ENCODE measurements at regions not wholly inside any gene's neighbourhood (a gene's known extent, or its start where the extent isn't known, plus 50 kb on each side); places are given as distances from the start of the nearest gene placed in this dataset.

DNA sequence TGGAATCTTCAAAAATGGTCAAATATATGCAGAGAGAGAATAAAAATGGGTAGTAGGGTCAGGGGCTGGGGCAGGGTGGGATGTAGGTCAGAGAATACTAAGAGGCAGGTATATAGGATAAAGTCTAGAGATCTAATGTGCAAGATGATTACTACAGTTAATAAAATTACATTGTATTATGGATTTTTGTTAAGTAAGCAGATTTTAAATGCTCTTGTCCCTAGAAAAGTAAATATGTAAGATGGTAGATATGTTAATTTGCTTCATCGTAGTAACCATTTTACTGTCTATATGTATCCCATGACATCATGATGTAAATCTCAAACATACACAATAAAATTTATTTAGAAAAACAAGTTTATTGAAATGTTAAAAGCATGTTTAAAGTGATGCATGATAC is 1051.4 kb downstream of the AGBL1 start:
- DNase-seq: no peak
- no peaks in the 10 kb centered on the region for H3K9me3 Mint-ChIP-seq
- H3K27ac Mint-ChIP-seq: no peak overlapping the region
- CTCF ChIA-PET: no interaction called here
- H3K27me3 Mint-ChIP-seq: no peaks in the 10 kb centered on the region
- no peaks in the 10 kb centered on the region for H3K4me1 Mint-ChIP-seq
- no peaks in the 10 kb centered on the region for H3K36me3 Mint-ChIP-seq (ENCODE audit: low read depth)
- no peak overlapping the region for H3K4me3 Mint-ChIP-seq
- POLR2A ChIA-PET: no interaction called here

DNA sequence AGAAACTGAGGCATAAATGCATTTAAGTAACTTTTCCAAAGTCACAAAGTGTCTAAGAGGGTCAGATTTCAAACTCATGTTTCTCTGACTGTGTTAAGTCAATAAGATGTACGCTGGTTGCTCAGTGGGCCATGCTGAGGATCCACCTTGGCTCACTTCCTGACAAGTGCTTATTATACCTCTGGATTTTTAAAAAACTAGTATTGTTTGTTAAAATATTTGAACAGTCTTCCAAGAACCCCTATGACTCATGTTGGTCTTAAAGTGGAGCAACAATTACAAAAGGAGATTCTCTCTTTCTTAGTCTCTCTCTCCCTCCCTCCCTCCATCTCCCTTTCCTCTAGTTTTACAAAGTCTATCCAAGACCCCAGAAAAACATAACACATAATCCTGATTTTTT is 1050.2 kb downstream of the AGBL1 start:
- Mint-ChIP-seq H3K9me3 (no peaks in the 10 kb centered on the region), H3K27ac (no peak overlapping the region), H3K4me1 (no peaks in the 10 kb centered on the region), H3K36me3 (ENCODE audit: low read depth) (no peaks in the 10 kb centered on the region), H3K4me3 (no peak overlapping the region), H3K27me3 (no peaks in the 10 kb centered on the region)
- POLR2A ChIA-PET: no interaction called here
- DNase-seq: no peak
- CTCF ChIA-PET: no interaction called here

- H3K9me3 Mint-ChIP-seq: peaks cover 11% of the 10 kb centered on the region
These were observed 1044.2 kb downstream of the AGBL1 start for GRCh38 chr15:87123676-87124382.

GRCh38 chr15:87121336-87121735 is 1041.7 kb downstream of the AGBL1 start:
- H3K4me3 Mint-ChIP-seq: no peak overlapping the region
- H3K4me1 Mint-ChIP-seq: no peaks in the 10 kb centered on the region
- ChIA-PET POLR2A (no interaction called here), CTCF (no interaction called here)
- no peak overlapping the region for H3K27ac Mint-ChIP-seq
- H3K9me3 Mint-ChIP-seq: peaks cover 11% of the 10 kb centered on the region
- H3K27me3 Mint-ChIP-seq: no peaks in the 10 kb centered on the region
- no peak for DNase-seq
- no peaks in the 10 kb centered on the region for H3K36me3 Mint-ChIP-seq (ENCODE audit: low read depth)

More at GRCh38 chr15:87123676-87124382, 1044.2 kb downstream of the AGBL1 start:
- ChIA-PET POLR2A (no interaction called here), CTCF (no interaction called here)
- Mint-ChIP-seq H3K4me3 (no peak overlapping the region), H3K27ac (no peak overlapping the region), H3K4me1 (no peaks in the 10 kb centered on the region), H3K27me3 (no peaks in the 10 kb centered on the region), H3K36me3 (ENCODE audit: low read depth) (no peaks in the 10 kb centered on the region)
- no peak for DNase-seq

GRCh38 chr15:87120555-87120954 is 1040.9 kb downstream of the AGBL1 start:
- peaks cover 11% of the 10 kb centered on the region for H3K9me3 Mint-ChIP-seq
- H3K4me3 Mint-ChIP-seq: no peak overlapping the region
- no peak for DNase-seq
- H3K36me3 Mint-ChIP-seq (ENCODE audit: low read depth): no peaks in the 10 kb centered on the region
- H3K4me1 Mint-ChIP-seq: no peaks in the 10 kb centered on the region
- H3K27me3 Mint-ChIP-seq: no peaks in the 10 kb centered on the region
- ChIA-PET CTCF (no interaction called here), POLR2A (no interaction called here)
- H3K27ac Mint-ChIP-seq: no peak overlapping the region

DNA sequence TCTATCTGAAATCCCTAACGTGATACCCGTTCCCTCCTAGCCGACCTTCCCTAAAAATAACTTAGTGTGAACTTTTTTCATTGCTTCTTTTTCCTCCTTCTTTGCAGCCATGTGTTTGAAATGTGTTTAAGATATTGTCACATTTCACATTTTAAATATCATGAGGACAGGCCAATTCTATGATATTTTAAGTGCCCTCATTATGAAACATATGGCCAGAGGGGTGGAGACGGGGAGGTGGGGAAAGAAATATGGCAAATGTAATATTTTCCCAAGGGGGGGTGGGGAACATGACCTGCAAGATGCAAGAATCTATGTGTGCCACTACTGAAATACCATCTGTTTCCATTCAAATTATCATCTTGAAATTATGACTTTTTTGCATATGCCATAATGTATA is 1039.2 kb downstream of the AGBL1 start:
- no peaks in the 10 kb centered on the region for H3K36me3 Mint-ChIP-seq (ENCODE audit: low read depth)
- no peak overlapping the region for H3K27ac Mint-ChIP-seq
- DNase-seq: no peak
- H3K4me3 Mint-ChIP-seq: no peak overlapping the region
- no peaks in the 10 kb centered on the region for H3K27me3 Mint-ChIP-seq
- H3K9me3 Mint-ChIP-seq: peaks cover 9% of the 10 kb centered on the region
- H3K4me1 Mint-ChIP-seq: no peaks in the 10 kb centered on the region
- CTCF ChIA-PET: no interaction called here
- POLR2A ChIA-PET: no interaction called here

GRCh38 chr15:87118435-87118834 is 1038.8 kb downstream of the AGBL1 start:
- CTCF ChIA-PET: no interaction called here
- no peak for DNase-seq
- Mint-ChIP-seq H3K4me1 (no peaks in the 10 kb centered on the region), H3K27me3 (no peaks in the 10 kb centered on the region), H3K9me3 (peaks cover 7% of the 10 kb centered on the region), H3K27ac (no peak overlapping the region), H3K4me3 (no peak overlapping the region), H3K36me3 (ENCODE audit: low read depth) (no peaks in the 10 kb centered on the region)
- POLR2A ChIA-PET: no interaction called here

GRCh38 chr15:87115795-87116194 is 1036.1 kb downstream of the AGBL1 start:
- DNase-seq: no peak
- Mint-ChIP-seq H3K9me3 (no peaks in the 10 kb centered on the region), H3K27me3 (no peaks in the 10 kb centered on the region), H3K36me3 (ENCODE audit: low read depth) (no peaks in the 10 kb centered on the region), H3K27ac (no peak overlapping the region), H3K4me3 (no peak overlapping the region), H3K4me1 (no peaks in the 10 kb centered on the region)
- ChIA-PET CTCF (no interaction called here), POLR2A (no interaction called here)

DNA sequence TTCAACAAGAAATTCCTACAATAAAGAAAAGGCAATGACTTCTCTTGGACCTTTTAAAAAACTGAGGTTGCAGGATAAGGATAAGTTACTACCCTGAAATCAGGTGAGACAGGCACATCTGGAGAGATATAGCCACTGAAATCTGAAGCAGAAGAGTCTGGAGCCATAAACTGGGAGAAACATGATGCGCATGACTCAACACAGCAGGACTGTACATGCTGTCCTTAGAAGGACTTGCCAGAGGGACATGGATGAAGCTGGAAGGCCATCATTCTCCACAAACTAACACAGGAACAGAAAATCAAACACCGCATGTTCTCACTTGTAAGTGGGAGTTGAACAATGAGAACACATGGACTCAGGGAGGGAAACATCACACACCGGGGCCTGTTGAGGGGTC is 1020.2 kb downstream of the AGBL1 start:
- ChIA-PET CTCF (no interaction called here), POLR2A (no interaction called here)
- DNase-seq: no peak
- Mint-ChIP-seq H3K36me3 (ENCODE audit: low read depth) (no peaks in the 10 kb centered on the region), H3K27ac (no peak overlapping the region), H3K27me3 (no peaks in the 10 kb centered on the region), H3K4me3 (no peak overlapping the region), H3K9me3 (peaks cover 23% of the 10 kb centered on the region), H3K4me1 (no peaks in the 10 kb centered on the region)

- Mint-ChIP-seq H3K27ac (no peak overlapping the region), H3K4me1 (no peaks in the 10 kb centered on the region), H3K4me3 (no peak overlapping the region), H3K27me3 (no peaks in the 10 kb centered on the region), H3K36me3 (ENCODE audit: low read depth) (no peaks in the 10 kb centered on the region), H3K9me3 (peaks cover 6% of the 10 kb centered on the region)
- no peak for DNase-seq
- ChIA-PET CTCF (no interaction called here), POLR2A (no interaction called here)
These were observed 1009.9 kb downstream of the AGBL1 start for GRCh38 chr15:87089551-87089950.

DNA sequence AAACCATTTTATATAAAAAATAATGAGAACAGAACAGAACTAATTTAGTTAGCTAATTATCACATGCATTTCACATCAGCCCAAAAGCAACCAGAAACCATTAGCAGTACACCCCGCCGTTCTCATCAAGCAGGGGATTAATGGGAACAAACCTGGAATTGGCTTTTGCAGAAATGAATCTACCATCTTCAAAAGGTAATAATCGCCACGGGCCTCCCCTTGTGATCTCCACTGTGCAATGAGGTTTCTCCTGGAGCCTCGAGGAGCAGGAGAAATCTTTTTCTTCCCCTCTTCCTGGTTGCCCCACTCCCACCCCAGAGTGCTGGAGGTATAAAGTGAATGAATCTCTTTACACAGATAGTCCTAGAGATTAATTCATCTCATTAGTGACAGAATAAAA is 1003.5 kb downstream of the AGBL1 start:
- ChIA-PET CTCF (no interaction called here), POLR2A (no interaction called here)
- Mint-ChIP-seq H3K9me3 (peaks cover 5% of the 10 kb centered on the region), H3K4me1 (no peaks in the 10 kb centered on the region), H3K27ac (no peak overlapping the region), H3K27me3 (no peaks in the 10 kb centered on the region), H3K4me3 (no peak overlapping the region), H3K36me3 (ENCODE audit: low read depth) (no peaks in the 10 kb centered on the region)
- no peak for DNase-seq

- POLR2A ChIA-PET: no interaction called here
- H3K9me3 Mint-ChIP-seq: peaks cover 3% of the 10 kb centered on the region
- H3K4me3 Mint-ChIP-seq: no peak overlapping the region
- no peaks in the 10 kb centered on the region for H3K36me3 Mint-ChIP-seq (ENCODE audit: low read depth)
- DNase-seq: no peak
- no peaks in the 10 kb centered on the region for H3K27me3 Mint-ChIP-seq
- CTCF ChIA-PET: no interaction called here
- H3K4me1 Mint-ChIP-seq: no peaks in the 10 kb centered on the region
- H3K27ac Mint-ChIP-seq: no peak overlapping the region
These were observed 1002.9 kb downstream of the AGBL1 start for GRCh38 chr15:87082581-87082980.

DNA sequence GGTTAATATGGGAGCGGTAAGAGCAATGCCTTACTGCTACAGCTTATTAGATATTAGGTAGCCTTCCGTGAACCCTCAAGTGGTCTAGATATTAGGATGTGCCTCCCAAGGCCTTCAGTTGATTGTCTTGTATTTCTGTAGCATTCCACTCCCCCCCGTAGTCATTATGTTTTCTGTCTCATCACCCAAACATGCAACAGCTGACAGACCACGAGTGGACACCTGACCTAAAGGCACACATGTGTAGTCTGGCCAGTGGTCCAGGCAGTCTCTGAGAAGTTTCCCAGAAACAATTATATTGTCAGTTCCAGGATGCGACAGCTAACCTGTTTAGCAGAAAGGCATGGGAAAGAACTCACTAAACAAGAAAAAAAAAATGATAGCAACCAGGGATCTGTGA is 1000.9 kb downstream of the AGBL1 start:
- Mint-ChIP-seq H3K36me3 (ENCODE audit: low read depth) (no peaks in the 10 kb centered on the region), H3K4me1 (no peaks in the 10 kb centered on the region), H3K27ac (no peak overlapping the region), H3K4me3 (no peak overlapping the region), H3K9me3 (peaks cover 2% of the 10 kb centered on the region), H3K27me3 (no peaks in the 10 kb centered on the region)
- no peak for DNase-seq
- ChIA-PET POLR2A (no interaction called here), CTCF (no interaction called here)
